ENCODE measurements at regions not wholly inside any gene's neighbourhood (a gene's known extent, or its start where the extent isn't known, plus 50 kb on each side); places are given as distances from the start of the nearest gene placed in this dataset.

- TF ChIP-seq, protein P1, sequence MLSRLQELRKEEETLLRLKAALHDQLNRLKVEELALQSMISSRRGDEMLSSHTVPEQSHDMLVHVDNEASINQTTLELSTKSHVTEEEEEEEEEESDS (CRISPR knock-in tag; IDR thresholded peaks at IDR 0.05; ENCODE audit: borderline replicate concordance): no peak
- TF ChIP-seq ZNF230 (CRISPR knock-in tag; IDR thresholded peaks at IDR 0.05): no peak
Measured at GRCh38 chr2:222040333-222040732, 258.5 kb downstream of the PAX3 start.

All from HepG2 (cell line).